ENCODE measurements at regions not wholly inside any gene's neighbourhood (a gene's known extent, or its start where the extent isn't known, plus 50 kb on each side); places are given as distances from the start of the nearest gene placed in this dataset.
A peak's percentile ranks its signal among the peaks of the same experiment; 100 is the strongest.

DNA sequence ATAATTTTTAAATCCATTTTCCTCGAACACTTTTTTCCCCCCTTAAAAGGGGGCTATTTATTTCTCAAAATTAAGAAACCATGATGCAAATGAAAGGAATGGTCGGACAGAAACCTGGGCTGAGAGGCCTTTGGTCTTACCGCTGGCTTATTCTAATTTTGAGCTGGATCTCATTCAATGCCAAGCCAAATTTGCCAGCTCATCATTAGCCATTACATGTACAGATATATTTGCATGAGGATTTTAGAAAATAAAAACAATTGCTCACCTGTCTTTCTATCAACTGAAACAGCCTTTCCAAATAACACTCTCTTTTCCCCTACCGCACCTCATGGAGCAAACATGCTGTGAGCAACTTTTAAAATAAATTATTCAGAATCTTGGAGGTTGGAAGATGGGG lies 219.5 kb upstream of the DTNBP1 start:
- intact Hi-C loops (cut with micrococcal nuclease): no loop called here

DNA sequence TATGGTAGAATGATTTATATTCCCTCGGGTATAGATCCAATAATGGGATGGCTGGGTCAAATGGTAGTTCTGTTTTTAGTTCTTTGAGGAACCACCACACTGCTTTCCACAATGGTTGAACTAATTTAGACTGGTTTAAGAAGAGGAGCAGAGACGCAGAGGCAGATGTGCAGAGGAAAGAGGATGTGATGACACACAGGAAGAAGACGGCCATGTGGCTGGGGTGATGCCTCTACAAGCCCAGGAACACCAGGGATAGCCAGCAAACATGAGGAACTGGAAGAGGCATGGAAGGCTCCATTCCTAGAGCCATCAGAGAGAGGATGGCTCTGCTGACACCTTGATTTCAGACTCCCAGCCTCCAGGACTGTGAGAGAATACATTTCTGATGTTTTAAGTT lies 218.3 kb upstream of the DTNBP1 start:
- Histone ChIP-seq H3K4me1 (peaks cover 17% of the 10 kb centered on the region), H3K9me3 (replicated peaks) (no peaks in the 10 kb centered on the region), H3K4me3 (no peak overlapping the region), H3K36me3 (no peaks in the 10 kb centered on the region), H3K27me3 (ENCODE audit: low read depth) (no peaks in the 10 kb centered on the region), H3K27ac (replicated peaks) (peak overlapping the region; percentile 60)
- intact Hi-C loops (cut with micrococcal nuclease): no loop called here
- no peak for DNase-seq
- TF ChIP-seq, protein P1, sequence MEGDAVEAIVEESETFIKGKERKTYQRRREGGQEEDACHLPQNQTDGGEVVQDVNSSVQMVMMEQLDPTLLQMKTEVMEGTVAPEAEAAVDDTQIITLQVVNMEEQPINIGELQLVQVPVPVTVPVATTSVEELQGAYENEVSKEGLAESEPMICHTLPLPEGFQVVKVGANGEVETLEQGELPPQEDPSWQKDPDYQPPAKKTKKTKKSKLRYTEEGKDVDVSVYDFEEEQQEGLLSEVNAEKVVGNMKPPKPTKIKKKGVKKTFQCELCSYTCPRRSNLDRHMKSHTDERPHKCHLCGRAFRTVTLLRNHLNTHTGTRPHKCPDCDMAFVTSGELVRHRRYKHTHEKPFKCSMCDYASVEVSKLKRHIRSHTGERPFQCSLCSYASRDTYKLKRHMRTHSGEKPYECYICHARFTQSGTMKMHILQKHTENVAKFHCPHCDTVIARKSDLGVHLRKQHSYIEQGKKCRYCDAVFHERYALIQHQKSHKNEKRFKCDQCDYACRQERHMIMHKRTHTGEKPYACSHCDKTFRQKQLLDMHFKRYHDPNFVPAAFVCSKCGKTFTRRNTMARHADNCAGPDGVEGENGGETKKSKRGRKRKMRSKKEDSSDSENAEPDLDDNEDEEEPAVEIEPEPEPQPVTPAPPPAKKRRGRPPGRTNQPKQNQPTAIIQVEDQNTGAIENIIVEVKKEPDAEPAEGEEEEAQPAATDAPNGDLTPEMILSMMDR (IDR thresholded peaks at IDR 0.05; ENCODE audit: borderline replicate concordance): no peak

More for the DNA sequence above, 219.5 kb upstream of the DTNBP1 start:
- no peak for DNase-seq
- H3K36me3 ChIP-seq: no peaks in the 10 kb centered on the region
- H3K27me3 ChIP-seq (ENCODE audit: low read depth): no peaks in the 10 kb centered on the region
- peaks cover 22% of the 10 kb centered on the region for H3K4me1 ChIP-seq
- no peak overlapping the region for H3K4me3 ChIP-seq
- H3K9me3 ChIP-seq (replicated peaks): no peaks in the 10 kb centered on the region
- no peak overlapping the region for H3K27ac ChIP-seq (replicated peaks)
- TF ChIP-seq, protein P1 (IDR thresholded peaks at IDR 0.05; ENCODE audit: borderline replicate concordance): no peak

DNA sequence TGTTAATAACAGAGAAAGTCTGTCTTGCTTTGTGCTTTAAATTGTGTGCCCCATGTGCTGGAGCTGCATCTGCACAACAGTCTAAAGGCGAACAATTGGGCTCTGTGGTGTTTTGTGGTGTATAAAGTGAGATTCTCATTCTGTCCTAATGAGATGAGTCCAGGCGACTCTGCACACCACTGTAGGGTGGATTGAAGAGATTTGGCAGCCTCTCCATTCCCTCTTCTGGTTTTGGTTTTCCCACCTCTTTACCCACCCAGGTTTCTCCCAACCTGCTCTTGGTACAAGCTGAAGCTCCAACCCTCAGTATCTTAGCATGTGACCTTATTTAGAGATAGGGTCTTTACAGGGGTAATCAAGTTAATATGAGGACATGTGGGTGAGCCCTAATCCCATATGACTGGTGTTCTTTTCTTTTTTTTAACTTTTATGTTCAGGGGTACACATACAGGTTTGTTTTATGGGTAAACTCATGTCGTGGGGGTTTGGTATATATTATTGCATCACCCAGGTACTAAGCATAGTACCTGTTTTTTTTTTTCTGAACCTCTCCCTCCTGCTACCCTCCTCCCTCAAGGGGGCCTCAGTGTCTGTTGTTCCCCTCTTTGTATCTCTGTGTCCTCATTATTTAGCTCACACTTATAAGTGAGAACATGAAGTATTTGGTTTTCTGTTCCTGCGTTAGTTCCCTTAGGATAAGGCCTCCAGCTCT lies 217.6 kb upstream of the DTNBP1 start:
- intact Hi-C loops (cut with micrococcal nuclease): no loop called here
- no peaks in the 10 kb centered on the region for H3K9me3 ChIP-seq (replicated peaks)
- peaks cover 17% of the 10 kb centered on the region for H3K4me1 ChIP-seq
- H3K27ac ChIP-seq (replicated peaks): peak overlapping the region; percentile 60
- TF ChIP-seq, protein P1 (IDR thresholded peaks at IDR 0.05; ENCODE audit: borderline replicate concordance): no peak
- no peaks in the 10 kb centered on the region for H3K27me3 ChIP-seq (ENCODE audit: low read depth)
- H3K36me3 ChIP-seq: no peaks in the 10 kb centered on the region
- H3K4me3 ChIP-seq: no peak overlapping the region
- no peak for DNase-seq

DNA sequence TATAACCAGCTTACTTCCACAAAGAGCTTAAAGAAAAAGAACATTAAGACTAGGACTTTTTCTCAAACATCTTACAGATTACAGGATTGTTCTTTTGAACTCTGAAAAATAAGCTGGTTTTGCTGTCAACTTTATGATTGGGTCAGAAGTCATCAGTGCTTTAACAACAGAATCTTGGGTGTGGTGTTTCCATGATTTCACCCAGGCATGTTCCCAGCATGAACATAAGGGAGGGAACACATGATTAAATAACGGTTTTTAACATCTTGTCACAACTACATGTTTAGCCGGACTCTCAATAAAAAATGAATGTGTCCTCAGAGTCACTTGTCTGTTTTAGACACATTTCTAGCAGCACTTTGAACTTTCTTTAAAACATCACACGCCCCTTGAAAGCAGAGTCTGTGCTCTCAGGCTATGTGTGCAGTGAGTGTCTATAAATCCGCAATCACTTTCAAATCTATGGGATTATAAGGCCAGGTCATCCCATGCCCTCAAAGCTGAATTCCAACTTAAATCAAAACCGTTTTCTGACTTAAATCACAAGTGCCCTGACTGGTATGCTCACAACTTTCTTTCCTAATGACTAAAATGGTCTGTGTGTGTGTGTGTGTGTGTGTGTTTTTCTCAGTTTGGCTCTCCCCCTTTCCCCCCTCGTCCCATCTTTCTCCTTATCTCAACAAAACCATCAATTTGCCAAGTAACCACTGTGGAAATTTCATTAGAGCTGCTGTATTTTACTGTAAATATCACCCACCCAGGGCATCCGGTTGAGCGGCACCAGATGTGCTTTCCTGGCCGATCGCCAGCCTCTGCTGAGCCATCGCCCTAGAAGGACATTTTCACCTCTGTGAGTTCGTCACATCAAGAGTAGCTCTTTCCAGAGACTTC lies 216.8 kb upstream of the DTNBP1 start:
- no peaks in the 10 kb centered on the region for H3K27me3 ChIP-seq (ENCODE audit: low read depth)
- H3K4me3 ChIP-seq: no peak overlapping the region
- peak; percentile 86 for DNase-seq
- TF ChIP-seq, protein P1 (IDR thresholded peaks at IDR 0.05; ENCODE audit: borderline replicate concordance): no peak
- peaks cover 17% of the 10 kb centered on the region for H3K4me1 ChIP-seq
- no peaks in the 10 kb centered on the region for H3K9me3 ChIP-seq (replicated peaks)
- no peaks in the 10 kb centered on the region for H3K36me3 ChIP-seq
- peak overlapping the region; percentile 60 for H3K27ac ChIP-seq (replicated peaks)
- intact Hi-C loops (cut with micrococcal nuclease): no loop called here

DNA sequence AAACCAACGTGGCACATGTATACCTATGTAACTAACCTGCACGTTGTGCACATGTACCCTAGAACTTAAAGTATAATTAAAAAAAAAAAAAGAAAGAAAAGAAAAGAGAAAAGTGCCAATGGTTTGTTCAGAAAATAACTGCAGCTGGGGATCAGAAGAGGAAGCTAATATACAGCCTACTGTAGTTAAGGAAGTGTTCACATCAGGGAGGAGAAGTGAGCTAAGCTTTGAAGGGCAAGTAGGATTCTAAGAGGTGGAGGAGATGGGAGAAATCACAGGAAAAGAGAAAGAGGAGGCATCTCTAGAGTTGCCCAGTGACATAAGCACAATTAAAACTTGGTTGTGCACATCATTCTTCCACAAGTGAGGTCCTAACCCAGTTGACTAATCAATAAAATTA lies 214.4 kb upstream of the DTNBP1 start:
- no peaks in the 10 kb centered on the region for H3K36me3 ChIP-seq
- H3K27me3 ChIP-seq (ENCODE audit: low read depth): no peaks in the 10 kb centered on the region
- H3K4me3 ChIP-seq: no peak overlapping the region
- TF ChIP-seq, protein P1 (IDR thresholded peaks at IDR 0.05; ENCODE audit: borderline replicate concordance): no peak
- H3K4me1 ChIP-seq: peaks cover 17% of the 10 kb centered on the region
- H3K9me3 ChIP-seq (replicated peaks): no peaks in the 10 kb centered on the region
- H3K27ac ChIP-seq (replicated peaks): no peak overlapping the region
- no peak for DNase-seq
- intact Hi-C loops (cut with micrococcal nuclease): no loop called here
